Ovary (tissue), 7 donors: ENCODE measurements at regions not wholly inside any gene's neighbourhood (a gene's known extent, or its start where the extent isn't known, plus 50 kb on each side); places are given as distances from the start of the nearest gene placed in this dataset.

Experiments
- DNase-seq, 5 donors: peaks; one replicate each; pipeline ENCODE4 v3.0.0-alpha.2; 2019 to 2020
- H3K27ac ChIP-seq, 2 donors: fragments of 200-600 bp; one replicate each; pipeline versions ENCODE4 v1.5.1 to v1.8.0; 2019 to 2022
- H3K27me3 ChIP-seq: fragments of 200-600 bp; one replicate; pipeline ENCODE4 v1.8.0; 2022
- H3K36me3 ChIP-seq: fragments of 200-600 bp; sonication (generic); one replicate; pipeline ENCODE4 v1.5.1; 2019
- H3K4me1 ChIP-seq: one replicate; pipeline ENCODE4 v1.8.1; 2013; ENCODE audit warnings: mild to moderate bottlenecking, moderate library complexity; ENCODE audit not compliant: insufficient read depth
- H3K4me3 ChIP-seq: fragments of 200-600 bp; sonication (generic); one replicate; pipeline ENCODE4 v1.5.1; 2017
- H3K9me3 ChIP-seq, 2 donors: fragments of 200-600 bp in 1 of 2; sonication (generic) in 1 of 2; one replicate each; pipeline versions ENCODE4 v1.5.1 to v1.8.1; 2013 to 2019; ENCODE audit warnings: mild to moderate bottlenecking in 1 of 2, moderate library complexity in 1 of 2
- CTCF ChIP-seq, 3 donors: fragments of 450-650 bp in 2 of 3; fragments of 200-600 bp in 1 of 3; IDR thresholded peaks; one replicate each; pipeline versions ENCODE4 v1.5.1 to v1.8.0; 2016 to 2022; ENCODE audit warnings: antibody characterized with exemption in 3 of 3, mild to moderate bottlenecking in 1 of 3
- EP300 ChIP-seq: sonication (generic); formaldehyde crosslinking; IDR thresholded peaks from one replicate; pipeline ENCODE4 v1.6.1; 2017; ENCODE audit warnings: antibody characterized with exemption
- POLR2A ChIP-seq: fragments of 450-650 bp; IDR thresholded peaks from one replicate; pipeline ENCODE4 v1.6.1; 2017; ENCODE audit warnings: antibody characterized with exemption, mild to moderate bottlenecking, moderate library complexity
- WGBS, 3 donors: extraction: QIAGEN DNeasy Blood & Tissue Kit in 1 of 3; methylation state at CpG; one replicate each; pipeline versions ENCODE4 v1.1.5 to v1.1.7; 2013 to 2017; 5-methylcytosine and 5-hydroxymethylcytosine counted together
- intact Hi-C, 4 donors: fragments of 100-400 bp; cut with DNase I; formaldehyde crosslinking; loops; one replicate each; pipeline versions ENCODE4 v1.11.0 to v1.15.1; 2022 to 2023
- donor health status: DM: no; HTN: no; CAD: no; lungs with moderate emphysema.
- donor health status: DM: no; HTN: no; CAD: no.
- donor health status: Bipolar disorder and iron deficiency.
- donor health status: DM: no; HTN: no; CAD: no.
- donor health status: DM: yes; HTN: yes; CAD: no.

GRCh38 chr1:101310506-101310905 is 73.7 kb downstream of the S1PR1 start:
- H3K4me1 ChIP-seq = no peaks in the 10 kb centered on the region
- no peaks in the 10 kb centered on the region for H3K36me3 ChIP-seq
- WGBS, 3 donors = 30 to 50% (median 37%) methylated on average over 2 of the region's 2 CpGs
- no peak for TF ChIP-seq CTCF (IDR thresholded peaks at IDR 0.05)
- no peak for TF ChIP-seq EP300
- TF ChIP-seq POLR2A = no peak
- no peak overlapping the region for H3K27ac ChIP-seq
- intact Hi-C loops = loop anchor here in 1 of 4 donors (5.0 kb wide), 1 partner anchor 52 kb away; no protein-coding TSS in a partner anchor
- no peak overlapping the region for H3K4me3 ChIP-seq
- DNase-seq = no peak
- no peaks in the 10 kb centered on the region for H3K27me3 ChIP-seq
- H3K9me3 ChIP-seq = no peaks in the 10 kb centered on the region

GRCh38 chr1:101311146-101311920 is 74.5 kb downstream of the S1PR1 start:
- intact Hi-C loops = loop anchor here in 1 of 4 donors (5.0 kb wide), 1 partner anchor 51 kb away; no protein-coding TSS in a partner anchor
- H3K36me3 ChIP-seq = no peaks in the 10 kb centered on the region
- no peaks in the 10 kb centered on the region for H3K4me1 ChIP-seq
- no peaks in the 10 kb centered on the region for H3K9me3 ChIP-seq
- no peak overlapping the region for H3K27ac ChIP-seq
- 94 to 97% (median 95%) methylated on average over 4 of the region's 4 CpGs for WGBS, 3 donors
- TF ChIP-seq CTCF (IDR thresholded peaks at IDR 0.05) (no peak), POLR2A (no peak), EP300 (no peak)
- DNase-seq = no peak
- no peaks in the 10 kb centered on the region for H3K27me3 ChIP-seq
- no peak overlapping the region for H3K4me3 ChIP-seq

GRCh38 chr1:101312147-101312546 is 75.3 kb downstream of the S1PR1 start:
- Histone ChIP-seq H3K4me1 (no peaks in the 10 kb centered on the region), H3K4me3 (no peak overlapping the region), H3K9me3 (no peaks in the 10 kb centered on the region), H3K36me3 (no peaks in the 10 kb centered on the region), H3K27ac (no peak overlapping the region), H3K27me3 (no peaks in the 10 kb centered on the region)
- 83 to 93% (median 92%) methylated on average over 4 of the region's 4 CpGs for WGBS, 3 donors
- TF ChIP-seq POLR2A (no peak), CTCF (IDR thresholded peaks at IDR 0.05) (no peak), EP300 (no peak)
- intact Hi-C loops = loop anchor here in 1 of 4 donors (5.0 kb wide), 1 partner anchor 50 kb away; no protein-coding TSS in a partner anchor
- no peak for DNase-seq

GRCh38 chr1:101313356-101313755 is 76.5 kb downstream of the S1PR1 start:
- 95 to 97% (median 95%) methylated on average over 7 of the region's 7 CpGs for WGBS, 3 donors
- intact Hi-C loops = loop anchor here in 1 of 4 donors (5.0 kb wide), 1 partner anchor 49 kb away; no protein-coding TSS in a partner anchor
- Histone ChIP-seq H3K36me3 (no peaks in the 10 kb centered on the region), H3K4me3 (no peak overlapping the region), H3K27ac (no peak overlapping the region), H3K9me3 (no peaks in the 10 kb centered on the region), H3K4me1 (no peaks in the 10 kb centered on the region), H3K27me3 (no peaks in the 10 kb centered on the region)
- no peak for DNase-seq
- no peak for TF ChIP-seq EP300
- TF ChIP-seq POLR2A = no peak
- no peak for TF ChIP-seq CTCF (IDR thresholded peaks at IDR 0.05)
